HEK293 (cell line): ENCODE measurements at regions not wholly inside any gene's neighbourhood (a gene's known extent, or its start where the extent isn't known, plus 50 kb on each side); places are given as distances from the start of the nearest gene placed in this dataset.

ENCODE experiments used
- SETDB1 ChIP-seq: IDR thresholded peaks from one replicate; pipeline ENCODE4 v1.6.1; 2017; ENCODE audit warnings: mild to moderate bottlenecking, low read length, moderate library complexity, mixed read lengths; ENCODE audit not compliant: insufficient read length
- ZNF174 ChIP-seq: fragments of 450-650 bp; formaldehyde crosslinking; IDR thresholded peaks from 2 replicates; pipeline ENCODE4 v1.5.0; 2017; ENCODE audit warnings: missing biosample characterization, mild to moderate bottlenecking, missing genetic modification characterization

DNA sequence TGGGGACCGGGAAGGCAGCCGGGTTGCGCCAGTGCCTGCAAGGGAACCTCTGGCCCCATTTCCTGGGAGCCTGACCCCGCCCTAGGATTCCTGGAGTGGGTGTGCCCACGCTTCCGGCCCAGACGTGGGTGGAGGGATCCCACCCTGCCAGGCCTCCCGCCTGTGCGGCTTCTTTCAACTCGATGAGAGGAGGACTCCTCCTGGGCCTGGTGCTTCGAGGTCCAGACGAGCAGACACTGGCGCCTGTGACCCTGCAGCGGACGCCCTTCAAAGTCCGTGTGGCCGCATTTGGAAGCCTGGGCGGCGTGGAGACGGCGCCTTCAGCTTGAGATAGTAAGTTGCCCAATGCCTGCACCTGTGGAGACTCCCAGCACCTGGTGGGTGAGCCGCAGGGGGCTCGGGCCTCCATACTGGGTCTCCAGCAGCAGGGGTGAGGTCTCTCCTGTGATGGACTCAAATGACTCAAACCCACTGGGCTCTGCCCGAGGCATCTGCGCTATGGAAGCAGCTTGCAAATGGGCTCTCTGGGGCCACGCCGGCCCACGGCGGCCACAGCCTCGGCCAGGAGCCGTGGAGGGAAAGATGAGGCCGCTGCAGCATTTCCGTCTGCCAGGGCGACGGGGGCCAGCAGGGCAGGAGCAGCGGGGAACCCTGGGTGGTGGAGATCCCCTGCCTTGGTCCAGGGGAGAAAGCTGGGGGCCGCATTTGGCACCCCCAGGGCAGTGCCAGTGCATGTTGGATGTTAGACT lies 64.3 kb upstream of the PPARA start:
- TF ChIP-seq SETDB1 (no peak), ZNF174 (no peak)
